ENCODE measurements at regions not wholly inside any gene's neighbourhood (a gene's known extent, or its start where the extent isn't known, plus 50 kb on each side); places are given as distances from the start of the nearest gene placed in this dataset.

DNA sequence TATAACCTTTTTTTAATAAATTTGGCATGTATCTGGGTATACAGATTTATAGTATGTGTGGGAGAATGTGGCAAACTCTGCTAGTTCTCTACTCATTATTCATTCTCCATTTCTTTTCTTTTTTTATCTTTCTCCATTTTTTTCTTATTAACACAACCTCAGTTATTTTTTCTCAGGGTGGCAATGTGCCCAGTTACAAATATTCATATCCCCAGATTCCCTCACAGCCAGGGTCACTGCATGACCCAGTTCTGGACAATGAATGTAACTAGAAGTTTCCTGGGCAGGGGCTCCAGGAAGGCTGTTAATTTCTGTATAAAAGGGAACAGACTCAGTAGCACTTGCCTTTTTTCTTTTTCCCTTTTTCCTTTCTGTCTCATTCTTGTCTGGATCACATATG is 95.6 kb downstream of the VCPKMT start:
- H3K27me3 ChIP-seq (ENCODE audit: control insufficient read depth in 4 of 4, insufficient read depth in 4 of 4, low read length in 3 of 4): no peaks in the 10 kb centered on the region
- TF ChIP-seq EGR1 (IDR thresholded peaks at IDR 0.05; ENCODE audit: low read depth in 2 of 2) (no peak), RAD21 (IDR thresholded peaks at IDR 0.05) (no peak), JUND (IDR thresholded peaks at IDR 0.05) (no peak), REST (IDR thresholded peaks at IDR 0.05) (no peak), RXRA (IDR thresholded peaks at IDR 0.05) (no peak), FOXA2 (IDR thresholded peaks at IDR 0.05) (no peak), GABPA (IDR thresholded peaks at IDR 0.05 in 1 of 2, conservative IDR thresholded peaks at IDR 0.05 in 1 of 2) (no peak), YY1 (IDR thresholded peaks at IDR 0.05) (no peak), ATF3 (IDR thresholded peaks at IDR 0.05) (no peak), TAF1 (conservative IDR thresholded peaks at IDR 0.05) (no peak), NR2F2 (IDR thresholded peaks at IDR 0.05) (no peak), FOXA1 (IDR thresholded peaks at IDR 0.05) (no peak), HNF4G (IDR thresholded peaks at IDR 0.05) (no peak), SP1 (IDR thresholded peaks at IDR 0.05) (no peak), ZBTB33 (IDR thresholded peaks at IDR 0.05) (no peak)
- TF ChIP-seq, protein P1, sequence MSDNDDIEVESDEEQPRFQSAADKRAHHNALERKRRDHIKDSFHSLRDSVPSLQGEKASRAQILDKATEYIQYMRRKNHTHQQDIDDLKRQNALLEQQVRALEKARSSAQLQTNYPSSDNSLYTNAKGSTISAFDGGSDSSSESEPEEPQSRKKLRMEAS (IDR thresholded peaks at IDR 0.05): no peak
- H3K27ac ChIP-seq (ENCODE audit: low read depth in 1 of 2, low read length in 2 of 2): no peak overlapping the region

DNA sequence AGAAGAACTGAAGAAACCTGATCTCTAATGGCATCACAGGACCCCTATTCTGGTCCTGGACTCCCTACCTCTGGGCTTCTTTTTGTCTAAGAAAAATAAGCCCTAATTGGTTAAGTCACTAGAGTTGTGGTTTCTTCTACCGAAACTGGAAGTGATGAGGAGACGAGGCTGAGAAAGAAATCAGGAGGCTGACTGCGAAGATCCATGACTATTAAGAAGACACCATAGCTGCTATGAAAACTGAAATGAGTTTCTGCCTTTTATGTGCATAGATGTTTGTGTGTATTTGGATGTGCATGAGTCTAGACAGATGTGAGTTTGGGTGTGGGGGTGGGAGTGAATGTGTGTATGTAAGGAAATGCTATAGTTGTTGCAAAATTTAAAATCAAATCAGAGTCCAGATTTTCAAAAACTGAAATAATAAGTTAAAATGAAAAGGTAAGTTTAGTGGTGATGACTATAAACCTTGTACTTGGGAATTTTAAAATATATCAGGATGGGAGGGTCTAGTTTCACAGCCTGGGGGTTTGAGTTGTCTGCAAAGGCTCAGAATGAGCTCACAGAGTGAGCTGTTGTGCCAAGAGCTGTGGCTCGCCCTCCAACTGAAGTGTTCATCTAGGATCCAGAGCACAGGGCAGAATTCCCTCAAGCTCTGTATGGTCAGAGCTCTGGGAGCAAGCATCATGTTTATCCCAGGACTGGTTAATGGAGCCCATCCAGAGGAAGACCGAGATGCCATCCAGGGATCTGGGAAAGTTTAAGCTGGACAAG is 94.9 kb downstream of the VCPKMT start:
- peaks cover 9 to 26% (median 17%) of the 10 kb centered on the region in 4 donors for H3K4me1 ChIP-seq (ENCODE audit: control insufficient read depth in 4 of 4, insufficient read depth in 4 of 4, low read length in 3 of 4)
- H3K9me3 ChIP-seq (ENCODE audit: control insufficient read depth in 4 of 4, low read length in 3 of 4): peaks cover 0 to 3% (median 2%) of the 10 kb centered on the region in 4 donors
- H3K9ac ChIP-seq (ENCODE audit: low read depth in 1 of 2, low read length in 2 of 2): no peak overlapping the region
- H3K27ac ChIP-seq (ENCODE audit: low read depth in 1 of 2, low read length in 2 of 2): no peak overlapping the region
- 85% methylated on average over 5 of the region's 5 CpGs for WGBS
- H3K4me3 ChIP-seq (ENCODE audit: low read depth in 1 of 3, low read length in 3 of 3): no peak overlapping the region
- DNase-seq (ENCODE audit: low spot score): no peak
- no peaks in the 10 kb centered on the region for H3K27me3 ChIP-seq (ENCODE audit: control insufficient read depth in 4 of 4, insufficient read depth in 4 of 4, low read length in 3 of 4)
- no peaks in the 10 kb centered on the region for H3K36me3 ChIP-seq (ENCODE audit: control insufficient read depth in 4 of 4, insufficient read depth in 3 of 4, low read depth in 1 of 4, low read length in 3 of 4)
- TF ChIP-seq RAD21 (IDR thresholded peaks at IDR 0.05) (no peak), TAF1 (conservative IDR thresholded peaks at IDR 0.05) (no peak), FOXA1 (IDR thresholded peaks at IDR 0.05) (no peak)

More for the DNA sequence above, 95.6 kb downstream of the VCPKMT start:
- Histone ChIP-seq H3K4me3 (ENCODE audit: low read depth in 1 of 3, low read length in 3 of 3) (no peak overlapping the region), H3K9me3 (ENCODE audit: control insufficient read depth in 4 of 4, low read length in 3 of 4) (peaks cover 0 to 3% (median 2%) of the 10 kb centered on the region in 4 donors), H3K9ac (ENCODE audit: low read depth in 1 of 2, low read length in 2 of 2) (no peak overlapping the region), H3K4me1 (ENCODE audit: control insufficient read depth in 4 of 4, insufficient read depth in 4 of 4, low read length in 3 of 4) (peaks cover 9 to 26% (median 17%) of the 10 kb centered on the region in 4 donors), H3K36me3 (ENCODE audit: control insufficient read depth in 4 of 4, insufficient read depth in 3 of 4, low read depth in 1 of 4, low read length in 3 of 4) (no peaks in the 10 kb centered on the region)
- no peak for DNase-seq (ENCODE audit: low spot score)
